ENCODE measurements at regions not wholly inside any gene's neighbourhood (a gene's known extent, or its start where the extent isn't known, plus 50 kb on each side); places are given as distances from the start of the nearest gene placed in this dataset.

DNA sequence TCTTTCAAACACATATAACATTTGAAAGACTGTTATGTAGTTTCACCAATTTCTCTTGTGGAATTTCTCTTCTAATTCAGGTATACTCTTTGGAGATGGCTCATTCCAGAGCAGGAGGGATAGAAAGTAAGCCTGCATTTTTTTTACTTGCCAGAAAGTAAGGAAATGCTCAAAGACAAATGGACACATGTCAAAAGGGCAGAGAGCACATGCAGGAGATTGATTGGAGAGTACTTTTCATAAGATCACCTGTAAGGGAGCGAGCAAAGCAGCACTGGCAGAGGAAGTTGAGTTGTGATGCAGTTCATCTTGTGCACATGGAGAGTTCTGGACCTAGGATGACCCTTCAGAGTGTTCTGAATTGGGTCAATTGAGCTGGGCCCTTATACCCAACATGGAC, 51.4 kb upstream of the FBXO33 start:
- TF ChIP-seq CTCF (IDR thresholded peaks at IDR 0.05), result no peak
- no peak for TF ChIP-seq POLR2A (IDR thresholded peaks at IDR 0.05)
